ENCODE measurements at regions not wholly inside any gene's neighbourhood (a gene's known extent, or its start where the extent isn't known, plus 50 kb on each side); places are given as distances from the start of the nearest gene placed in this dataset.

DNA sequence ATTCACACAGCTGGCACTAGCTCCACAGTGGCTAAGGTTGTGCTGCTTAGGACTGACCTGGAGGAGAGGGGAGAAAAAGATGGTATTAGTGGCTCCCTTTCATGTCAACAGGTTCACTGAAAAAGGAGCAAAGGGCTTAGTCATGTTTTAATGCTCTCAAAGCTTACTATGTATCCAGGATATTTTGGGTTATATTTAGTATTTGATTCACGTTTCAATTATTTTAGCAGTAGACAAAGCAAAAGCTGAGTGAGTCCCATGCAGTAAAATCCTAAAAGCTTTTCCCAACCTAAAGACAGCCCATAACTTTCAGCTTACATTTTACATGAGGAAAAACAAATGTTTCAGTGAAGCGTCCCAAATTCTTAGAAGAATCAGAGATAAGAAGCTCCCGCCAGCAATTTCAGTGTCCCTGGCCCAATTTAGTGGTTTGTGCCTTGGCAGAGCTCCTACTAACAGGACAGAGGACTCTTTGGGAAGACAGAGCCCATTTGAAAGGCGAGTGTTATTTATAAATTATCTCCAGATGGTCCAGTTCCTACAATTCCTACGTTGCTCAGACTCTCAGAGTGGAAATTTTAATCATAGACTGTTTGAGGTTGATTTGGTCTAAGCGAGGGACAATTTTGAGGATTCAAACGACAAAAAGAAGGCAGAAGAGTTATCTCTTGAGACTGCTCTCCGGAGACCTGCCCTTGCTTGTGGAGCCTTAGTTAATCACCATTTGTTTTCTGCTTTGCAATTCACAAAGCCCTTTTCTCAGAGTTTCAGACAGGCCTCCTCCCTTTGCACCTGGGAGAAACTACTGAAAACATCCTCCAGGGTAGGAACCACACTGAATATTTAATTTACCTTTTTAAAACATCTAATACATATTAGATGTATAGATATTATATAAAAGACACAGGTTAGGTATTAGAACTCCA is 225.0 kb upstream of the ANKRD55 start:
- DNase-seq: no peak

DNA sequence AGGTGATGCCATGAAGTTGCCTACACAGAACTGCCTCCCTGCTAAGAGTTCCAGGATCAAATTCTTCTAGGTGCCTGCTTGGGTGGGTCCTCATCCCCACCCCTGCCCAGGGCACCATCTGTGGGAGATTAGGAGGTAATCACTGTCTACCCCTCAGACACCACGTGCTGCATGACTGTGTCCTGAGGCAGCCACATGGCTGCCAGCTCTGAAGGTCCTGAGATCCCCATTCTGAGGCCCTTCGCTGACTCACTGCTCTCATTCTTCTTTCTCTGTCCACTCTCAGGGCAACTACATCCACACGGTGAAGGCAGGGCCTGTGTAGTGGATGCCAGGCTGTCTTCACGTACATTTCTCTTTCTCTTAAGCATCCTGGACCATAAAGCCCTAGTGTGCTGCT is 222.9 kb upstream of the ANKRD55 start:
- no peak for DNase-seq

DNA sequence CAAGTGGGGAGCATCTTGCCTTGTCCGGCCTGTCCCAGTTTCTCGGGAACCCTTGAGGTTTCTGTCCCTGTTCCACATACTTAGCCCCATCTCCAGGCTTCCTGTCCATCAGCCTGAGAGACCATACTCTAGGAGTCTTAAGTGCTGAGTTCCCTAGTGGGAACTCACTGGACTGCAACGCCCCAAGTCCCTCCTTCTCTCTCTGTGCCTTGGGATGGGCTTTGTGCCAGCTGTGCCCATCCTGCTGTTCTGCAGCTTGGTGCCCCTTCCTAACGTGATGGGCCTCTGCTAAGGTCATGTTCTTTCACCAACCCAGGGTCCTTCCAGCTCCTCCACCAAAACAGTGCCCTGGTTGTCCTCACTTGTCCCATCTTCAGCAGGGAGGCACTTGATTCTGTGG is 222.3 kb upstream of the ANKRD55 start:
- no peak for DNase-seq

DNA sequence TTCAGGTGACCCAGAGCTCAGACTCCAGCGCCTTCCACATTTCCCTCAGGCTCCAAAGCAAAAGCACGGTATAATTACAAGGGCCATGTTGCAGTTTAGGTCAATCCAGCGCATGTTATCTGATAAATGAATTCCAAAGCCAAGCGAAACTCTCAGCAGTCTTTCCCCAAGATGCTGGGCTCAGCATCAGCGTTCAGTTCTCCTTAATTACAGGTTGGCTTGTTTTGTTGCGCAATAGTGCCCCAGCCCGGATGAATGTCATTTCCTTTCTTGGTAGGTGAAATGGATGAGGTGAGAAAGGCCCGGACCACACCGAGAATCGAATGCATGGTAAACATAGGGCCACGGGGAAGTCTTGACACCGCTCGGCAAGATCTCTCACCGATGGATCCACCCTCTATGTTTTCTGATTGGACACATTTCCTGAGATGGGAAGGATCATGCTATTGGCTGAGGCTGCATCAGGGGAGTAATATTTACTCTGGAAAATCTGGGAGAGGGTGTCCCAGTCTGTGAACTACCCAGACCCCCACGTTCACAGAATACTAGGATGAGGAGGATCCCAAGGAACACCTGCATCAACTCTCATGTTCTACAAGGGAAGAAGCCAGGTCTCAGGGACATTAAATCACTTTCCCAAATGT is 221.2 kb upstream of the ANKRD55 start:
- DNase-seq: no peak

DNA sequence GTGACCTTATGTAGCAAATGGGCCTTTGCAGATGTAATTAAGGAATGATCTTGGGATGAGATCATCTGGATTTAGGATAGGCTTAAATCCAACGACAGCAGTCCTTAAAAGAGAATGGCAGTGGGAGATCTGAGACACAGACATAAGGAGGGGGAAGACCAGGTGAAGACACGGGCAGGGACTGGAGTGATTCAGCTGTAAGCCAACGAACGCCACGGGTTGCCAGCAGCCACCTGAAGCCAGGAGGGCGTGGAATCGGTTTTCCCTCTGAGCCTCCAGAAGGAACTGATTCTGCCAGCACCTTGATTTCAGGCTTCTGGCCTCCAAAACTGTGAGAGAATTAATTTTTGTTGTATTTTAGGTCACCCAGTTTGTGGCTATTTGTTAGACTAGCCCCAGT is 218.6 kb upstream of the ANKRD55 start:
- DNase-seq: no peak

DNA sequence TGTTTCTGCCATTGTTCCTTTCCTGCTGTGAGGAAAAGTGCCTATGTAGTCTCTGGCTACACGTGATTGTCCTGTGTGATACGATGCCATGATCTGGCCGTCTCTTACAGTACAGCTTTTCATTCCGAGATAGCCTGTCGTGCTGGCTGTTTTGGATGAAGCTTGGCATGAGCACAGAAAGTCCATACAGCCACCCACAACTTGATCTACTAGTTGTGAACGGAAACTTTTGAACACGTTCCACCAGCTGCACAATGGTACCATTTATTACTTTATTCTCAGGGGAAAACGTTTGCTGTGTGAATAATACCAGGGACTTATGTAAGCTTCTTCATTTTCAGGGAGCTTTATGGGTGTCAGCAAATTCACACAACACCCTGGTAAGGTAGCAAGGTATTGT is 217.6 kb upstream of the ANKRD55 start:
- DNase-seq: no peak

DNA sequence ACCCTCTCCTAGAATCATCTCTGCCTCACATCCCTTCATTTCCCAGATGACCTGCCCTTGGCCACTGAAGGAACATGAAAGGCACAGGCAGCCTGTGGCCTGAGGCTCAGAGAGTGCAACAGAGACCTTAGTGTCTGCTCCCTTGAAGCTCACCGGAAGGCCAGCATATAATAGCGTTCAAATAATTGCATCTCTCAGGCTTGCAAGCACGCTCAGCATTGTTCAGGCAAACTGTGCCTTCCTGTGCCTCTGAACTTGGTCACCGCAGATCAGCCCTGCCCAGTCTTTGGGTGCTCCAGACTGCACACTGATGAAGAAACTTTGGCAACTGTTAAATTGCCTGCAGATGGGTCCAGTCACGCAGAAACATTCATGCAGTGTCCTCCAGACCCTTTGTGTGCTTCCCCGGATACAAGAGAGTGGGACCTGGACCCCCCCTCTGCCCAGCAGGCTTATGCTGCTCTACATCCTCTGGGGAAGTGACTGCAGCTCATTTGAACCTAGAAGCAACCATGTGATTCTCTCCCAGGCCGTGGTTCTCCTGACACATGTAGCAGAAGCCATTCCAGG is 216.0 kb upstream of the ANKRD55 start:
- no peak for DNase-seq

DNA sequence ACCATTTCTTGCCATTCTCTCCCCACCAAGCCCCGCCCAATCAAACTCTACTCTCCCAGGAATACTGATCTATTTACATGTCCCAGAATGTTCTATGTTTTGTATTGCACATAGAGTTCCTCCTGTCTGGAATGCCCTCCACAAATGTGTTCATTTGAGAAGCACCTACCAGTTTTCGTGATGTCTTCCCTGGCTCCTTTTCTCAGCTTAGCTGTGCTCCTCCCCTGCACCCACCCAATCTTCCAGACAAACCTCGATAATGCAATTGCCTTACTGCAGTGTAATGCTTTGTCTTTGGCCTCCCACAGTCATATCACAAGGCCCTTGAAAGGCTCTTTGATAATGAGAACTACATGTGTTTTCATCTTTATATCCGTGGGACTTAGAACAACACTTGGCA is 214.5 kb upstream of the ANKRD55 start:
- no peak for DNase-seq

DNA sequence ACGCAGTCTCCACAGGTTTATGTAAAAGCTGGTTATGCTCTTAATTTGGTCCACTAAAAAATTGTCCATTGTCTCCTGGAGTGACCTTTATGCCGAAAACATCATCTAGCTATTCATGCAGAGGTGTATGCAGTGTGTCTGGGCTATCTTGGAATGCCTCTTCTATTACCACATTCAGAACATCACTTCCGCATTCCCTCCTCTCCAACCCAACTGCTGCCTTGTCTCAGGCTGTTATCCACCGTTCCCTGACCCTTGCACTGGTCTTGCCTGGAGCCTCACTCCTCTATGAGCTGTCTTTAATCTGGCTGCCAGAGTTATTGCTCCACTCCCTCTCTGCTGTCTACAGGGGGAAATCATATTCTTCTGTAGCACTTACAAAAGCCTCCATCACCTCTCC is 214.1 kb upstream of the ANKRD55 start:
- no peak for DNase-seq

DNA sequence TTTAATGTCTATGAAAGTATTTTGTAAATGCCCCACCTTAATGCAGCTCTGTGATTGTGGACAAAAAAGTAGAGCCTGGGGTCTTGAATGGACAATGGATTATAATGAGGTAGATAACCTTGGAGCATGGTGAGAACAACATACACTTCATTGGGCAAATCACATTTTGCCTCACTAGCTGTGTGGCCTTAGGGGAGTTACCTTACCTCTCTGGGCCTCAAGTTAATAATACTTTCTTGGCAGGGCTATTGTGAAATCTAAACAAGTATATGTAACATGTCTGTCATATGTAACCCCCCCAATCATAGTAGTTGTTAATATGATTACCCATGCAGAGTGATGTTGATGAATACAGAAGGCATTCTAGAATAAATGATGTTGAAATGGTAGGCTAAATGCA is 213.6 kb upstream of the ANKRD55 start:
- DNase-seq: no peak

DNA sequence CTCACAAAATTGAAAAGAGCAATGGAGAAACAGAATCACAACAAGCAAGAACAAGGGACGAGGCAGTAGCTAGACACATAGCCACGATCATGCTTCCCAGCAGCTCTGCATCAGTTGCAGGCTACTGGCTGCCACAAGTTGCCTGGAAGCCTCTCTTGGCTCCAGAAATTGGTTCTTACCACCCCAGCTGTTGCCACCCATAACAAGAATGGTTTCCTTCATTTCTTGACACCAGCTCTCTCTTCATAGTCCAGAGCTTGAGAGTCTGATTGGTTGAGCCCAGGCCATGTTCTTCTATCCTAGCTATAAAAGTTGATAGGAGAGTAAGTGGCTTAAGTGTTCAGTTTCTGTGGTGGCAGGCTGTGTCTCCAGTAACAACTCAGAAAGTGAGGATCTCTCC is 210.7 kb upstream of the ANKRD55 start:
- DNase-seq: no peak

DNA sequence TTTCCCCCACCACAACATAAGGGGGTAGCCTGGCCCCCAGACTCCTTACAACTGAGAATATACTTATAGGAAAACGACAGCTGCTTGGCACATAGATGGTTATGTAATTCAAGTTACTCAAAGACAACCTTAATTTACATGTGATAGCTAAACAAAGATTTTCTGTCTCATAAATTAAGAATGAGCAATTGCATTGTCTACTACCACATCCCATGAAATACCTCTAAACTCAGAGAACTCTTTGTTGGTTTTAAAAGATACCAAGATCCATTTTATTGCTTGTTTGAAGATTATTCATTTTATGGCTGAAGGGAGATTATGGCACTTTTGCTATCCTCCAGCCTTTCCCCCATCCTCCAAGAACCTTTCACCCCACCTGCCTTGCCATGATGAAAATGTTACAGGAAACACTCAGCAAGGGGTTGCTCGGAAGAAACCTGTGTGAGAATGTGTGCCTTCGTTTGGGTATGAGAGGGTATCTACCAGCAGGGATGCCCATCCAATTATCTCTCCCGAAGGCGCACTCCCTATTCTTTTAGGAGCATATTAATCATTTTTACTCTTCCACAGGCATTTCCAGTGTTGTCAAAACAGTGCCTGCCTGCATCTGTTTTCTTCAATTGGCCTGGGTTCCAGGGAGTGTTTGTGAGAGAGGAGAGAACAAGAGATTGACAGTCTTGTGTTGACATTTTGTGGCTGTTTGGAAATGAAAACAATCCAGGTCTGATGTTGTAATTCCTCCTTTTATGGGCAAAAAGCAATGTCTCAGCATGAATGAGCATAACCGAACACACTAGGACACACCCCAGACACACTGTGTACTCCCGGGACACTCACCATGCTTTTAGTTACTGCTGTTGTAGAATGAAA is 208.0 kb upstream of the ANKRD55 start:
- DNase-seq: no peak

DNA sequence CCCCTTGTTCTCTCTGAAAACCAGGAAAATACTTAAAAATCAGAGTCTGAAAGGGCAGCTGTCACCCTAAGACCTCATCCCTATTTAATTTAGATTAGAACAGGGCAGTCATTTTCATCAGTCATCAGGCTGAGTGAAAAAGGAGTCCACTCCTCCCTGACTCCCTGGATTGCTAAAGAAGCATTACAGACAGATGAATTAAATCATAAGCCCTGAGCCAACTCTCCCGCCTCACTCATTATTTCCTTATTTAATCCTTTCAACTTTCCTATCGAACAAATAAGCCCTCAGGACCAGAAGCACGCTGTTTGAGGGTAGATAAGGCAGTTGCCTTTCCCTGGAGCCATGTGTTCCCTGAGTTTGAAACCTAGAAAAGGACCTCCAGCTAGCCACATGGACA is 201.9 kb upstream of the ANKRD55 start:
- DNase-seq: no peak

DNA sequence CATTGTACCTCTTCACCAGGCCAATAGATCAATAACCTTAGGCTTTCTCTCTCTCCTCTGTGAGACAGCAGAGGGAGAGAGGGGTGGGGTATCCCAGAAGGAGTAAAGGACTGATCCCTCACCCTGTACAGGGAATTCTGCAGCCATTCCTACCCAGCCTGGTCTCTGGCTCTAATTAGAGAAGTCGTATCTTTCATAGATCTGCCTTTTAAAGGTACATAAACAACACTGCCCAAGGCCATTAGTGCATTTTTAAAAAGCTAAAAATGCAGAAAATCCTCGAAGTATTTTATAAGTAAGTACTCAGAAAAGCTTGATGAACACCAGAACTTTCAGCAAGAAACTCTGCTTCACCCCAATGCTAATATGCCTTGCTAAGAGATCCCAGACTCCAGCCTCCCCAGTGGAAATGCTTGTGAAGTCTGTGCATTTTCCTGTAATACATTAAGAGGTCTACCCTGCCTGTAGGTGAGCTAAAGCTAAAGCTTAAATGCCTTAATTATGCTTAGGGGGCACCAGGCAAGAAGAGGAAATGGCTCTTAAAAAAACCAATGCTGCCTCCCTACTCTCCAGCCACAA is 200.0 kb upstream of the ANKRD55 start:
- DNase-seq: no peak

DNA sequence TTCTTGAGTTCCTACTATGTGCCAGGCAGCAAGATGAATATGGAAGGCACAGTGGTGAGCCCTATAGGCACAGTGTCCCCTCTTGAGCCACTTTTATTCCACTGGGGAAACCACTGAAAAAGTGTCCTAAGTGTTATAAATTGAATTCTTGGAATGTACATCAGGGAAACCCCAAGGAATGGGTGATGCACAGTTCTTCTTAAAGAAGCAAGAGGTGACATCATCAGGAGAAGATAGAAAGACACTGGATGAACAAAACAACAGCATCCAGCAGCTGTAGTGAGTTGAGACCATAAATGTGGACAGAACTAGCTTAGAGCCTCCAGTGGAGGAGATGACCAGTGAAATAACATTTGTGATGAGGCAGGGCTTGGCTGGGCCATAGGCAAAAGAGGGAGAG is 199.2 kb upstream of the ANKRD55 start:
- DNase-seq: no peak

DNA sequence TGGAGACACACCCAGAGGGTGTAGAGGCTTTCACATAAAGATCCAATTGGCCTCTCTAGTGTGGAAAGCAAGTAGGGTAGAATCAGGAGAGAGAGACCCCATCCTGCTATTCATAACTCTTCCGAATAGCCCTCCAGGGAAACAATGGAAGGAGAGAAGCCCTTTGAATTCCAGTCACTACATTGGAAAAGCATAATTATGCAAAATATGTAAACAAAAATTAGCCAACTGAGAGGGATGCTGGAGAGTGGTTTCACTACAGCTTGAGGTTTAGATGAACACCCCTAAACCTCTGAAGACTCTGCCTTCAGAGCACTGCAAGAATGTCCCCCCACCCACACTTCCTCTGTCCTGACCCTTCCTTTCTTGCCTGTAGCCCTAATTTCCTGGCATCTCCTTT is 197.3 kb upstream of the ANKRD55 start:
- DNase-seq: no peak

DNA sequence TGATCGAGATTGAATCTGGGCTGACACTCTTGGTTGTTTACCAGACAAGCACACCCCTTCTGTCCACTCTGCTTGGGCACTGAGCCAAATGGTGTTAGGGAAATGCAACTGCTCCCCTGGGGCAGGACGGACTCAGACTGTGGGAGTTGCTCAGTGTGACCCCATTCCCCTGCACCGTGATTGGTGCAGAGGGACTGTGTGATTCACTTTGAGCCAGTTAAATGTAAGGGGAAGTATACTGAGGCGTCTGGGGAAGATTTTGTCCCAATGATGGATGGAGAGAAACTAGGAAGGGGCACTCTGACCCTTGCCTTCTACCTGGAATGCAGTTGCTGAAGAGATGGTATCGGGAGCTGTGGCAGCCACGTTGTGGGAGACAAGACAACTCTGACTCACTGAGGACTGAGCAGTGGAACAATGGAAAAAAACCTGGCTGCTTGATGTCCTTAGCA is 196.0 kb upstream of the ANKRD55 start:
- DNase-seq: no peak

DNA sequence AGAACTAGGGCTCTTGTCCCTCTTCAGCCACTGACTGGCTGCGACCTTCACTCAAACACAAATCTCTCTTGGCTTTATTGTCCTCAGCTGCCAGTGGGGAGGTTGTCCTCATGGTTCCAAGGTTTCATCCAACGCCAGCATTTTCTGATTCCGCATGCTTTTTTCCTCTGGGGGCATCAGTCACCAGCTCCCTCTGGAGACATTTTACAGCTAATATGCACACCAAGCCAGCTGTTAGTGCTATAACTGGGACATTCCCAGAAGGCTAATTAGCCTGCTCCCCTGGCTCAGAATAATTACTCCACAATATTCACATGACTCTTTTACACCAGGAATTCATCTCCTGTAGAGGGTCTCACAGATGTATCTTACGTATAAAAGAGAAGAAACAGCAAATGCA is 193.6 kb upstream of the ANKRD55 start:
- DNase-seq: no peak

DNA sequence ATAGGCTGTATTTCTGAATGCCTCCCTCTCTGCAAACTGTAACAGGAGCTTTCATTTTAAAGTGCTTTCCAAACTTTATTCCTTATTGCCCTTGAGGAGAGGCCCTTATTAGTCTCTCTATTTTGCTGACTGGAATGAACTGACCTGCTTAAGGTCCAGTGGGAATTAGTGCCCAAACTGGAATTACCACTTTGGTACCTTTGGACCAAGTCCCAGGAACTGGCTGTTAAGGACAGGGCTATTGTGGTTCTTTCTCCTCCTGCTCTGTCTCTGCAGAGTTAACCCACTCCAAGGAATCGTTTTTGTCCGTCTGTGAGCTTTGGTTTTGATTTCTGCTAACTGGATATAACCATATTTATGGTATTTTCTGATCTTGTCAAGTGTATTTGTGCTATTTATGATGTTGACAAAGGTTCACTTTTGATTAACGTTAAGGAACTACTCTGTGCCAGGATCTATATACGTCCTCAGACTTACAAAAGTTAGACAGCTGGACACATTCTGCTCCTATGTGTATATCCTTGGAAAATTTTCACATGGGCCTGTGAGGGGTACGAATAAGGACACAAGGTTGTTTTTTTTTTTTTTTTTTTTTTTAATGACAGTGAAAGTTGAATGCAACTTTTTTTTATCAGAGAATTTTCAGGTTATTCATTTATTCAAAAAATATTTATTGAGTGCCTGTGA is 189.1 kb upstream of the ANKRD55 start:
- no peak for DNase-seq

DNA sequence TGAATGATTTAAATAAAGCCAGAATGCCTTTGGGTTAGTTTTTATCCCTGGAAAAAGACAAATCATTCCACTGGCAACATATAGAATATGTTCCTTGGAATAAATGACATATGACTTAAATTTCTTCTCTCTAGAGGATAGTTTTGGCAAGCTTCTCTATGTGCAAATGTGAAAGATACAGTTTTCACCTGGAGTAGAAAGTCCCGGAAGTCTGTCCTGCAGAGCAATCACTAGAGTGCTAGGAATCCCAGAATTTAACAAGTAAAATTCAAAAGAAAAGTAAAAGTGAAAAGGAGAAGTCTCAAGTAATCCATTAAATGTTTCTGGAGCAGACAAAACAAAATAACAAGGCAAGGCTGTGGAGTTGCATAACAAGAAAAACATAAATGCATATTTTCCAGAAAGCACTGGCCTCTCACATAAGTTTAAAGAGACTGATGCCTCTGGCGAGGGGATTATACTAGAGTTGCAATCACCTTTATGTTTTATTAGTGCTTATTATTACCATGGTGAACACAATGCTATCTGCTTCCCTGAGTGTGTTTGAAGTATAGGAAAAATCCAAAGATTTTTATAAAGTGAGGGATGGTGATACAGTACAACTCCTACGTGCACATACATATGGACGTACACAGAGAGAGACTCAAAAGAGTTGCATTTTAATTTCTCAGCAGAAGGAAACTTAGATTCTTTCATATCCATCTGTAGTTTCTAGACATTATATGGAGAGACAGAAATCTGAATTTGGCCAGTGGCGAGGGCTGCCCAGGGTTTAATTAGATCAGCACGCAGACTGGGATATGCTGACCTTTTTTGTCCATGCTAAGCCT is 188.3 kb upstream of the ANKRD55 start:
- no peak for DNase-seq

DNA sequence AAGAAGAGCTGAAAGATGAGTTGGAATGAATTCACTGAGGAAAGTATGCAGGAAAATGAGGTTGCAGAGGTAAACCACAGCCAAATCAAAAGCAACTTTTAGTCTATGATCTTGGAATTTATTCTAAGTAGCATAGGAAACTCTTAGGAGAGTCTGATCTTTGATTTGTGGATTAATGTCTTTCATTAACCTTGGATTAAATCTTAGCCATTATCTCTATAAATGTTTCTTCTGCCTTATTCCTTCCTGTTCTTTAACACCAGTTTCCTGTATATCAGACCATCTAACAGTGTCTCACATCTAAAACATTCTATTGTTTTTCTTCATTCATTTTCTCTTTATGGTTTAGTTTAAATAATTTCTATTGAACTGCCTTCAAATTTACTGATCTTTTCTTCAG is 187.2 kb upstream of the ANKRD55 start:
- DNase-seq: no peak

Measured in right kidney (tissue), 1 donor.